Cardiac muscle cell (in vitro differentiated cells and primary cell): ENCODE measurements at regions not wholly inside any gene's neighbourhood (a gene's known extent, or its start where the extent isn't known, plus 50 kb on each side); places are given as distances from the start of the nearest gene placed in this dataset.

Source experiments
- DNase-seq, 2 donors: peaks; one replicate each; pipeline versions ENCODE4 v3.0.0 to v3.0.0-alpha.2; 2010 to 2017; ENCODE audit warnings: low read depth in 1 of 2, low spot score in 1 of 2
- H3K27ac ChIP-seq: fragments of 200-600 bp; sonication (generic); 2 replicates; pipeline ENCODE4 v1.5.1; 2016
- H3K27me3 ChIP-seq: fragments of 200-600 bp; sonication (generic); 2 replicates; pipeline ENCODE4 v1.6.0; 2016; ENCODE audit warnings: control low read depth
- H3K36me3 ChIP-seq: fragments of 200-600 bp; sonication (generic); 2 replicates; pipeline ENCODE4 v1.5.1; 2016; ENCODE audit warnings: control low read depth
- H3K4me1 ChIP-seq: fragments of 200-600 bp; sonication (generic); 2 replicates; pipeline ENCODE4 v1.8.1; 2017; ENCODE audit warnings: low read depth, mild to moderate bottlenecking, mixed run types
- H3K4me3 ChIP-seq: fragments of 200-600 bp; sonication (generic); 2 replicates; pipeline ENCODE4 v1.5.1; 2016; ENCODE audit warnings: mild to moderate bottlenecking
- H3K9me3 ChIP-seq: fragments of 200-600 bp; sonication (generic); 2 replicates; pipeline ENCODE4 v1.5.1; 2017; ENCODE audit warnings: low read depth, mild to moderate bottlenecking, control low read depth
- CTCF ChIP-seq: IDR thresholded peaks from 2 replicates; pipeline ENCODE4 v1.5.1; 2012; ENCODE audit warnings: low read depth, mild to moderate bottlenecking, low read length

GRCh38 chr5:142508591-142508990 lies 177.3 kb downstream of the FGF1 start:
- Histone ChIP-seq H3K27me3 (peaks cover 82% of the 10 kb centered on the region), H3K27ac (no peak overlapping the region), H3K9me3 (no peaks in the 10 kb centered on the region), H3K4me1 (peaks cover 10% of the 10 kb centered on the region), H3K36me3 (no peaks in the 10 kb centered on the region), H3K4me3 (no peak overlapping the region)
- TF ChIP-seq CTCF: no peak
- DNase-seq: peak in 1 of 2 donors; percentile 76

- Histone ChIP-seq H3K4me3 (no peak overlapping the region), H3K9me3 (no peaks in the 10 kb centered on the region), H3K27ac (no peak overlapping the region), H3K36me3 (no peaks in the 10 kb centered on the region), H3K27me3 (peaks cover 79% of the 10 kb centered on the region), H3K4me1 (peaks cover 10% of the 10 kb centered on the region)
- TF ChIP-seq CTCF: no peak
- no peak for DNase-seq
Observed at GRCh38 chr5:142507531-142508372, 178.1 kb downstream of the FGF1 start.

- Histone ChIP-seq H3K36me3 (no peaks in the 10 kb centered on the region), H3K4me3 (no peak overlapping the region), H3K27me3 (peaks cover 78% of the 10 kb centered on the region), H3K4me1 (peaks cover 10% of the 10 kb centered on the region), H3K27ac (no peak overlapping the region), H3K9me3 (no peaks in the 10 kb centered on the region)
- no peak for DNase-seq
- TF ChIP-seq CTCF: no peak
Observed at GRCh38 chr5:142506756-142507155, 179.1 kb downstream of the FGF1 start.

GRCh38 chr5:142506046-142506445 lies 179.8 kb downstream of the FGF1 start:
- Histone ChIP-seq H3K27me3 (peaks cover 76% of the 10 kb centered on the region), H3K4me3 (no peak overlapping the region)
- no peak for DNase-seq

GRCh38 chr5:142501890-142502289 lies 177.1 kb upstream of the SPRY4 start:
- no peak overlapping the region for H3K4me3 ChIP-seq
- TF ChIP-seq CTCF: no peak
- H3K27me3 ChIP-seq: peaks cover 64% of the 10 kb centered on the region
- H3K27ac ChIP-seq: no peak overlapping the region
- no peaks in the 10 kb centered on the region for H3K4me1 ChIP-seq
- DNase-seq: no peak
- no peaks in the 10 kb centered on the region for H3K9me3 ChIP-seq
- H3K36me3 ChIP-seq: no peaks in the 10 kb centered on the region

More at GRCh38 chr5:142506046-142506445, 179.8 kb downstream of the FGF1 start:
- Histone ChIP-seq H3K4me1 (peaks cover 10% of the 10 kb centered on the region), H3K36me3 (no peaks in the 10 kb centered on the region), H3K9me3 (no peaks in the 10 kb centered on the region), H3K27ac (no peak overlapping the region)
- TF ChIP-seq CTCF: no peak
